Neural cell (in vitro differentiated cells): ENCODE measurements at regions not wholly inside any gene's neighbourhood (a gene's known extent, or its start where the extent isn't known, plus 50 kb on each side); places are given as distances from the start of the nearest gene placed in this dataset.

Experiments
- EZH2 ChIP-seq: fragments of 200-600, 300-800 bp; shearing (Covaris generic), sonication (generic); IDR thresholded peaks from 2 replicates; pipeline ENCODE4 v1.6.1; 2014; ENCODE audit warnings: antibody characterized with exemption, low read length, borderline replicate concordance, mild to moderate bottlenecking; ENCODE audit not compliant: insufficient read depth, poor library complexity, severe bottlenecking
- POLR2AphosphoS5 ChIP-seq: IDR thresholded peaks from 2 replicates; pipeline ENCODE4 v1.6.1; 2012
- RAD21 ChIP-seq: fragments of 450-650 bp; conservative IDR thresholded peaks from 2 replicates; pipeline ENCODE4 v1.6.1; 2014; ENCODE audit warnings: antibody characterized with exemption, mild to moderate bottlenecking, moderate library complexity
- TF ChIP-seq, protein P1 (sequence below): fragments of 450-650 bp; IDR thresholded peaks from 2 replicates; pipeline ENCODE4 v1.5.1; 2014; ENCODE audit warnings: antibody characterized with exemption, mild to moderate bottlenecking, moderate library complexity; ENCODE audit not compliant: poor library complexity, severe bottlenecking
- TF ChIP-seq, protein P2 (sequence below): IDR thresholded peaks from 2 replicates; pipeline ENCODE4 v1.6.1; 2012; ENCODE audit warnings: borderline replicate concordance

DNA sequence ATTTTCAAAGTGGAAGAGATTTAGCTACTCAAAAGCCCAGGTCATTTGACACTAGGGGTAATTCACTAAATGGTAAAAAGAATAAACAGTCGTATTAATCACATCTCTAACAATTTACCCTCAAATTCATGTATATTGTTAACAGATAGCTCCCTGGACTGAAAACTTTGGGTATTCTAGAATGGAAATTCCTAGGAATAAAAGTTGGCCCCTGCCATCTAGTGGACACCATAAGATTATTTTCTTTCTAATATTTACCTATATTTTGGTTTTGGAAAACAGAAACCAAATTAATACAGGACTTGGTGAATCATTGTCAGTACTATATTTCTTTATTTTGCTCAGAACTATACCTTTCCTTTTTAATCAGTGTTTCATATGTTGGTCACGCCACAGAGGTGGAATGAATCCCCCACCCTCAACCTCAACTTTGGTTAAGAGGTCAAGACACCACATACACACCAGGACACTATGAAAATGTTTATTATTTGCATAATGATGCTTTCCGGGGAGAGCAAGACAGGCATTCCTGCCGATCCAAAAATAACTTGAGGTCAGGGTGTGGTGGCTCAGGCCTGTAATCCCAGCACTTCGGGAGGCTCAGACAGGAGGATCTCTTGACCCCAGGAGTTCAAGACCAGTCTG, 96.2 kb upstream of the APOOL start:
- TF ChIP-seq, protein P1, sequence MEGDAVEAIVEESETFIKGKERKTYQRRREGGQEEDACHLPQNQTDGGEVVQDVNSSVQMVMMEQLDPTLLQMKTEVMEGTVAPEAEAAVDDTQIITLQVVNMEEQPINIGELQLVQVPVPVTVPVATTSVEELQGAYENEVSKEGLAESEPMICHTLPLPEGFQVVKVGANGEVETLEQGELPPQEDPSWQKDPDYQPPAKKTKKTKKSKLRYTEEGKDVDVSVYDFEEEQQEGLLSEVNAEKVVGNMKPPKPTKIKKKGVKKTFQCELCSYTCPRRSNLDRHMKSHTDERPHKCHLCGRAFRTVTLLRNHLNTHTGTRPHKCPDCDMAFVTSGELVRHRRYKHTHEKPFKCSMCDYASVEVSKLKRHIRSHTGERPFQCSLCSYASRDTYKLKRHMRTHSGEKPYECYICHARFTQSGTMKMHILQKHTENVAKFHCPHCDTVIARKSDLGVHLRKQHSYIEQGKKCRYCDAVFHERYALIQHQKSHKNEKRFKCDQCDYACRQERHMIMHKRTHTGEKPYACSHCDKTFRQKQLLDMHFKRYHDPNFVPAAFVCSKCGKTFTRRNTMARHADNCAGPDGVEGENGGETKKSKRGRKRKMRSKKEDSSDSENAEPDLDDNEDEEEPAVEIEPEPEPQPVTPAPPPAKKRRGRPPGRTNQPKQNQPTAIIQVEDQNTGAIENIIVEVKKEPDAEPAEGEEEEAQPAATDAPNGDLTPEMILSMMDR = peak; percentile 35
- TF ChIP-seq RAD21 (peak; percentile 23), EZH2 (no peak), POLR2AphosphoS5 (no peak)
- TF ChIP-seq, protein P2, sequence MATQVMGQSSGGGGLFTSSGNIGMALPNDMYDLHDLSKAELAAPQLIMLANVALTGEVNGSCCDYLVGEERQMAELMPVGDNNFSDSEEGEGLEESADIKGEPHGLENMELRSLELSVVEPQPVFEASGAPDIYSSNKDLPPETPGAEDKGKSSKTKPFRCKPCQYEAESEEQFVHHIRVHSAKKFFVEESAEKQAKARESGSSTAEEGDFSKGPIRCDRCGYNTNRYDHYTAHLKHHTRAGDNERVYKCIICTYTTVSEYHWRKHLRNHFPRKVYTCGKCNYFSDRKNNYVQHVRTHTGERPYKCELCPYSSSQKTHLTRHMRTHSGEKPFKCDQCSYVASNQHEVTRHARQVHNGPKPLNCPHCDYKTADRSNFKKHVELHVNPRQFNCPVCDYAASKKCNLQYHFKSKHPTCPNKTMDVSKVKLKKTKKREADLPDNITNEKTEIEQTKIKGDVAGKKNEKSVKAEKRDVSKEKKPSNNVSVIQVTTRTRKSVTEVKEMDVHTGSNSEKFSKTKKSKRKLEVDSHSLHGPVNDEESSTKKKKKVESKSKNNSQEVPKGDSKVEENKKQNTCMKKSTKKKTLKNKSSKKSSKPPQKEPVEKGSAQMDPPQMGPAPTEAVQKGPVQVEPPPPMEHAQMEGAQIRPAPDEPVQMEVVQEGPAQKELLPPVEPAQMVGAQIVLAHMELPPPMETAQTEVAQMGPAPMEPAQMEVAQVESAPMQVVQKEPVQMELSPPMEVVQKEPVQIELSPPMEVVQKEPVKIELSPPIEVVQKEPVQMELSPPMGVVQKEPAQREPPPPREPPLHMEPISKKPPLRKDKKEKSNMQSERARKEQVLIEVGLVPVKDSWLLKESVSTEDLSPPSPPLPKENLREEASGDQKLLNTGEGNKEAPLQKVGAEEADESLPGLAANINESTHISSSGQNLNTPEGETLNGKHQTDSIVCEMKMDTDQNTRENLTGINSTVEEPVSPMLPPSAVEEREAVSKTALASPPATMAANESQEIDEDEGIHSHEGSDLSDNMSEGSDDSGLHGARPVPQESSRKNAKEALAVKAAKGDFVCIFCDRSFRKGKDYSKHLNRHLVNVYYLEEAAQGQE = no peak
